NT2/D1 (cell line): ENCODE measurements at regions not wholly inside any gene's neighbourhood (a gene's known extent, or its start where the extent isn't known, plus 50 kb on each side); places are given as distances from the start of the nearest gene placed in this dataset.
"Not testable (repeated sequence)": the region's sequence is repeated elsewhere in the genome, so short reads cannot be mapped to it uniquely, and the experiment has no call there.

Source experiments
- DNase-seq: peaks from one replicate; pipeline ENCODE4 v3.0.0-alpha.2; 2011; ENCODE audit warnings: low read depth, low spot score
- H3K27me3 ChIP-seq: 2 replicates; pipeline ENCODE4 v1.6.0; 2011; ENCODE audit warnings: mild to moderate bottlenecking; ENCODE audit not compliant: insufficient read length, insufficient read depth
- H3K36me3 ChIP-seq: 2 replicates; pipeline ENCODE4 v1.6.1; 2011; ENCODE audit warnings: mild to moderate bottlenecking, low read length, mixed read lengths; ENCODE audit not compliant: insufficient read depth, insufficient read length
- H3K4me1 ChIP-seq: 2 replicates; pipeline ENCODE4 v1.5.1; 2011; ENCODE audit not compliant: insufficient read depth, insufficient read length
- H3K4me3 ChIP-seq: 2 replicates; pipeline ENCODE4 v1.5.1; 2011; ENCODE audit warnings: low read depth; ENCODE audit not compliant: insufficient read length
- H3K9ac ChIP-seq: 2 replicates; pipeline ENCODE4 v1.6.0; 2011; ENCODE audit warnings: low read depth; ENCODE audit not compliant: insufficient read length
- H3K9me3 ChIP-seq: 2 replicates; pipeline ENCODE4 v1.5.1; 2011; ENCODE audit warnings: mild to moderate bottlenecking, low read length; ENCODE audit not compliant: insufficient read depth
- SUZ12 ChIP-seq: IDR thresholded peaks from 2 replicates; pipeline ENCODE4 v1.6.1; 2011; ENCODE audit not compliant: insufficient read length, insufficient read depth; ENCODE audit errors: extremely low read depth
- YY1 ChIP-seq: IDR thresholded peaks from 2 replicates; pipeline ENCODE4 v1.6.1; 2011; ENCODE audit not compliant: insufficient read length, insufficient read depth
- ZNF274 ChIP-seq: IDR thresholded peaks from 2 replicates; pipeline ENCODE4 v1.6.1; 2011; ENCODE audit warnings: mild to moderate bottlenecking, low read depth, low read length

- TF ChIP-seq ZNF274 (no peak), SUZ12 (no peak), YY1 (no peak)
- DNase-seq: no peak
- no peaks in the 10 kb centered on the region for H3K9me3 ChIP-seq
- no peaks in the 10 kb centered on the region for H3K4me1 ChIP-seq
- no peaks in the 10 kb centered on the region for H3K36me3 ChIP-seq
- H3K4me3 ChIP-seq: no peak overlapping the region
- H3K9ac ChIP-seq: no peak overlapping the region
- H3K27me3 ChIP-seq: no peaks in the 10 kb centered on the region
Observed at GRCh38 chr7:15820319-15820718, 133.8 kb upstream of the MEOX2 start.

- no peak for DNase-seq
- Histone ChIP-seq H3K27me3 (no peaks in the 10 kb centered on the region), H3K4me3 (no peak overlapping the region), H3K36me3 (no peaks in the 10 kb centered on the region), H3K9ac (no peak overlapping the region), H3K4me1 (no peaks in the 10 kb centered on the region), H3K9me3 (no peaks in the 10 kb centered on the region)
- TF ChIP-seq SUZ12 (no peak), ZNF274 (no peak), YY1 (no peak)
Observed at GRCh38 chr7:15816835-15817426, 130.4 kb upstream of the MEOX2 start.

DNA sequence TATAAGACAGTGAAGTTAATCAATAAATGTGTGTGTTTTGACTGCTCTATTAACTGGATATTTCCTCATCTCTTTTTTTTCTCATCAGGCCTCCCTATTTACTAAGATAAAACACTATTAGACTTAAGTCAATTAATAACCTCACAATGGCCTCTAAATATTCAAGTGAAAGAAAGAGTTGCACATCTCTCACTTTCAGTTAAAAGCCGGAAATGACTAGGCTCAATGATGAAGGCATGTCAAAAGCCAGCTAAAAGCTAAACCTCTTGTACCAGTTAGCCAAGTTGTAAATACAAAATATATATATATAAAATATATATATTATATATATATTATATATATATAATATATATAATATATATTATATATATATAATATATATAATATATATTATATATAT lies 127.0 kb upstream of the MEOX2 start:
- H3K9me3 ChIP-seq: peaks cover 21% of the 10 kb centered on the region; the same call in 1 of the 2 replicates
- DNase-seq: no peak
- no peak for TF ChIP-seq YY1
- no peak for TF ChIP-seq ZNF274

DNA sequence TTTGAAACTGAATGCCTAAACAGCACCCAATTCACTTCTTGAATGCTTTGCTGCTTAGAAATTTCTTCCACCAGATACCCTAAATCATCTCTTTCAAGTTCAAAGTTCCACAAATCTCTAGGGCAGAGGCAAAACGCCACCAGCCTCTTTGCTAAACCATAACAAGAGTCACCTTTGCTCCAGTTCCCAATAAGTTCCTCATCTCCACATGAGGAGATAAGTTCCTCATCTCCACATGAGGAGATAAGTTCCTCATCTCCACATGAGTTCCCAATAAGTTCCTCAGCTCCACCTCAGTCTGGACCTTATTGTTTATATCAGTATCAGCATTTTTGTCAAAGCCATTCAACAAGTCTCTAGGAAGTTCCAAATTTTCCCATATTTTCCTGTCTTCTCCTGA lies 123.9 kb upstream of the MEOX2 start:
- peaks cover 23% of the 10 kb centered on the region; the same call in 1 of the 2 replicates for H3K9me3 ChIP-seq
- H3K4me3 ChIP-seq, H3K36me3 ChIP-seq, DNase-seq, H3K9ac ChIP-seq, H3K27me3 ChIP-seq, H3K4me1 ChIP-seq: not testable (repeated sequence)

More for the DNA sequence above, 127.0 kb upstream of the MEOX2 start:
- no peaks in the 10 kb centered on the region for H3K4me1 ChIP-seq
- no peaks in the 10 kb centered on the region for H3K27me3 ChIP-seq
- no peaks in the 10 kb centered on the region for H3K36me3 ChIP-seq
- no peak overlapping the region for H3K4me3 ChIP-seq
- no peak overlapping the region for H3K9ac ChIP-seq

DNA sequence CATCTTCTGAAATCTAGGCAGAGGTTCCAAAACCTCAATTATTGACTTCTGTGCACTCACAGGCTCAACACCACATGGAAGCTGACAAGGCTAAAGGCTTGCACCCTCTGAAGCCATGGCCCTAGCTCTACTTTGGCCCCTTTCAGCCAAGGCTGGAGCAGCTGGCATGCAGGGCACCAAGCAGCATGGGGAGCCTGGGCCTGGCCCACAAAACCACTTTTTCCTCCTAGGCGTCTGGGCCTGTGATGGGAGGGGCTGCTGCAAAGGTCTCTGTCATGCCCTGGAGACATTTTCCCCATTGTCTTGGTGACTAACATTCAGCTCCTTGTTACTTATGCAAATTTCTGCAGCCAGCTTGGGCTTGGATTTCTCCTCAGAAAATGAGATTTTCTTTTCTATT lies 123.5 kb upstream of the MEOX2 start:
- not testable (repeated sequence) for H3K27me3 ChIP-seq, H3K4me3 ChIP-seq, DNase-seq, H3K9ac ChIP-seq, H3K4me1 ChIP-seq, H3K36me3 ChIP-seq
- peaks cover 23% of the 10 kb centered on the region; the same call in 1 of the 2 replicates for H3K9me3 ChIP-seq

- Histone ChIP-seq H3K36me3 (no peaks in the 10 kb centered on the region), H3K27me3 (no peaks in the 10 kb centered on the region), H3K4me1 (no peaks in the 10 kb centered on the region), H3K9ac (no peak overlapping the region), H3K9me3 (peaks cover 19% of the 10 kb centered on the region; the same call in 1 of the 2 replicates), H3K4me3 (no peak overlapping the region)
- no peak for DNase-seq
- no peak for TF ChIP-seq SUZ12
- no peak for TF ChIP-seq YY1
- no peak for TF ChIP-seq ZNF274
Observed at GRCh38 chr7:15805891-15806290, 119.4 kb upstream of the MEOX2 start.

DNA sequence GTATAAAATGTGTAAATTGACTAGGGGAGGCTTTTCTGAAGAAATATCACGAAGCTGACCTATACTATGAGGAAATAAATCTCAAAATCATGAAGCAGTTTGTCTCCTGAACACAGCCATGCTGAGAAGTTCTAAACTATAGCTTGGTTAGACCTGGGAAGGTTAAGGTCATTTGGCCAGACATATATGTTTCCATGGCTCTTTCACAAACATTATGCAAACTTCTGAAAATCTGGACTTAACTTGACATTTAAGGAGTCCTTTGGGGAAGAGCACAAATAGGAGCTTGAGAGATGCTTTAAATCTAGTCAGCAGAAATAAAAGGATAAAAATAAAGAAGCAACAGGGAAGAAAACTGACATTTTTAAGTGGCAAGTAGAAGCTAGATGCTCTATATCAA lies 115.9 kb upstream of the MEOX2 start:
- no peaks in the 10 kb centered on the region for H3K4me1 ChIP-seq
- TF ChIP-seq SUZ12: no peak
- H3K9ac ChIP-seq: no peak overlapping the region
- no peak for DNase-seq
- no peaks in the 10 kb centered on the region for H3K27me3 ChIP-seq
- no peaks in the 10 kb centered on the region for H3K36me3 ChIP-seq
- no peak overlapping the region for H3K4me3 ChIP-seq
- no peaks in the 10 kb centered on the region for H3K9me3 ChIP-seq

GRCh38 chr7:15801551-15801950 lies 115.1 kb upstream of the MEOX2 start:
- no peak overlapping the region for H3K4me3 ChIP-seq
- no peak for TF ChIP-seq SUZ12
- no peak for TF ChIP-seq ZNF274
- no peak for TF ChIP-seq YY1
- H3K36me3 ChIP-seq: no peaks in the 10 kb centered on the region
- no peaks in the 10 kb centered on the region for H3K27me3 ChIP-seq
- DNase-seq: no peak
- H3K9me3 ChIP-seq: no peaks in the 10 kb centered on the region
- no peak overlapping the region for H3K9ac ChIP-seq
- no peaks in the 10 kb centered on the region for H3K4me1 ChIP-seq
